GM12875 (cell line): ENCODE measurements at regions not wholly inside any gene's neighbourhood (a gene's known extent, or its start where the extent isn't known, plus 50 kb on each side); places are given as distances from the start of the nearest gene placed in this dataset.

ENCODE experiments used
- H3K4me3 ChIP-seq: one replicate; pipeline ENCODE4 v1.5.1; 2011; ENCODE audit warnings: low read depth, low read length, control low read depth
- CTCF ChIP-seq: IDR thresholded peaks from 2 replicates; pipeline ENCODE4 v1.5.1; 2011; ENCODE audit warnings: low read depth, mild to moderate bottlenecking, control low read depth, inconsistent platforms, low read length, moderate library complexity, borderline replicate concordance; ENCODE audit not compliant: insufficient read depth

GRCh38 chr15:87502173-87502572 lies 754.4 kb downstream of the NTRK3 start:
- no peak for TF ChIP-seq CTCF
- H3K4me3 ChIP-seq = no peak overlapping the region

- TF ChIP-seq CTCF = no peak
- H3K4me3 ChIP-seq = no peak overlapping the region
Measured at GRCh38 chr15:87500240-87500639, 756.3 kb downstream of the NTRK3 start.

GRCh38 chr15:87498560-87498959 lies 758.0 kb downstream of the NTRK3 start:
- no peak for TF ChIP-seq CTCF

GRCh38 chr15:87496795-87497194 lies 759.7 kb downstream of the NTRK3 start:
- TF ChIP-seq CTCF = no peak

More at GRCh38 chr15:87498560-87498959, 758.0 kb downstream of the NTRK3 start:
- no peak overlapping the region for H3K4me3 ChIP-seq

GRCh38 chr15:87496109-87496508 lies 760.4 kb downstream of the NTRK3 start:
- no peak overlapping the region for H3K4me3 ChIP-seq
- TF ChIP-seq CTCF = no peak

More at GRCh38 chr15:87496795-87497194, 759.7 kb downstream of the NTRK3 start:
- H3K4me3 ChIP-seq = no peak overlapping the region

- TF ChIP-seq CTCF = no peak
- H3K4me3 ChIP-seq = no peak overlapping the region
Measured at GRCh38 chr15:87493803-87494202, 762.7 kb downstream of the NTRK3 start.

- no peak overlapping the region for H3K4me3 ChIP-seq
- no peak for TF ChIP-seq CTCF
Measured at GRCh38 chr15:87492321-87492720, 764.2 kb downstream of the NTRK3 start.
